ENCODE measurements at regions not wholly inside any gene's neighbourhood (a gene's known extent, or its start where the extent isn't known, plus 50 kb on each side); places are given as distances from the start of the nearest gene placed in this dataset.
A peak's percentile ranks its signal among the peaks of the same experiment; 100 is the strongest.

- H3K27me3 ChIP-seq (replicated peaks; ENCODE audit: insufficient read depth, low read length) = no peaks in the 10 kb centered on the region
- H2AFZ ChIP-seq (ENCODE audit: low read length) = no peak overlapping the region
- H3K4me1 ChIP-seq (ENCODE audit: low read length) = peaks cover 8% of the 10 kb centered on the region; the same call in 1 of the 2 replicates
- H4K20me1 ChIP-seq (ENCODE audit: insufficient read depth, low read length) = no peaks in the 10 kb centered on the region
- H3F3A ChIP-seq (ENCODE audit: insufficient read depth, low read length) = no peaks in the 10 kb centered on the region
- H3K36me3 ChIP-seq (replicated peaks; ENCODE audit: insufficient read depth, low read length) = no peaks in the 10 kb centered on the region
- DNase-seq = no peak
- TF ChIP-seq EZH2 (optimal IDR thresholded peaks at IDR 0.05; ENCODE audit: low read depth, low read length) = no peak
- H3K27ac ChIP-seq (ENCODE audit: low read length) = no peak overlapping the region
- no peak overlapping the region for H3K4me3 ChIP-seq (ENCODE audit: low read length)
- H3K79me2 ChIP-seq (ENCODE audit: low read length) = no peaks in the 10 kb centered on the region
- no peaks in the 10 kb centered on the region for H3K9me2 ChIP-seq (replicated peaks; ENCODE audit: insufficient read depth, low read length)
- no peaks in the 10 kb centered on the region for H3K9me3 ChIP-seq (replicated peaks; ENCODE audit: insufficient read depth, low read length)
- H3K9ac ChIP-seq (ENCODE audit: low read length) = no peak overlapping the region
- no peak overlapping the region for H3K4me2 ChIP-seq (ENCODE audit: low read depth, low read length)
Measured at GRCh38 chr3:5388091-5388490, 200.6 kb downstream of the EDEM1 start.

- H3K9me2 ChIP-seq (replicated peaks; ENCODE audit: insufficient read depth, low read length) = no peaks in the 10 kb centered on the region
- no peaks in the 10 kb centered on the region for H3K79me2 ChIP-seq (ENCODE audit: low read length)
- H3K27ac ChIP-seq (ENCODE audit: low read length) = no peak overlapping the region
- no peak overlapping the region for H2AFZ ChIP-seq (ENCODE audit: low read length)
- no peaks in the 10 kb centered on the region for H3K9me3 ChIP-seq (replicated peaks; ENCODE audit: insufficient read depth, low read length)
- TF ChIP-seq CTCF (IDR thresholded peaks at IDR 0.05; ENCODE audit: low read length) = no peak
- TF ChIP-seq EZH2phosphoT487 (IDR thresholded peaks at IDR 0.05; ENCODE audit: low read length) = no peak
- no peak for TF ChIP-seq EZH2 (optimal IDR thresholded peaks at IDR 0.05; ENCODE audit: low read depth, low read length)
- H3K4me1 ChIP-seq (ENCODE audit: low read length) = 0 out of 2 replicates have a peak, but pooled peaks cover 4% of the 10 kb centered on the region
- DNase-seq = no peak
- no peaks in the 10 kb centered on the region for H3K27me3 ChIP-seq (replicated peaks; ENCODE audit: insufficient read depth, low read length)
- no peak overlapping the region for H3K4me3 ChIP-seq (ENCODE audit: low read length)
- H3F3A ChIP-seq (ENCODE audit: insufficient read depth, low read length) = no peaks in the 10 kb centered on the region
- no peak overlapping the region for H3K9ac ChIP-seq (ENCODE audit: low read length)
- no peaks in the 10 kb centered on the region for H4K20me1 ChIP-seq (ENCODE audit: insufficient read depth, low read length)
- no peak overlapping the region for H3K4me2 ChIP-seq (ENCODE audit: low read depth, low read length)
- no peaks in the 10 kb centered on the region for H3K36me3 ChIP-seq (replicated peaks; ENCODE audit: insufficient read depth, low read length)
Measured at GRCh38 chr3:5389057-5389456, 201.6 kb downstream of the EDEM1 start.

GRCh38 chr3:5390221-5390620, 202.7 kb downstream of the EDEM1 start:
- Histone ChIP-seq H3K9me2 (replicated peaks; ENCODE audit: insufficient read depth, low read length) (no peaks in the 10 kb centered on the region), H3K9ac (ENCODE audit: low read length) (no peak overlapping the region), H4K20me1 (ENCODE audit: insufficient read depth, low read length) (no peaks in the 10 kb centered on the region), H3K36me3 (replicated peaks; ENCODE audit: insufficient read depth, low read length) (no peaks in the 10 kb centered on the region), H3K79me2 (ENCODE audit: low read length) (no peaks in the 10 kb centered on the region), H3K9me3 (replicated peaks; ENCODE audit: insufficient read depth, low read length) (no peaks in the 10 kb centered on the region), H3K27ac (ENCODE audit: low read length) (no peak overlapping the region), H3K4me1 (ENCODE audit: low read length) (0 out of 2 replicates have a peak, but pooled peaks cover 4% of the 10 kb centered on the region), H3K4me3 (ENCODE audit: low read length) (no peak overlapping the region), H3F3A (ENCODE audit: insufficient read depth, low read length) (no peaks in the 10 kb centered on the region), H3K4me2 (ENCODE audit: low read depth, low read length) (peak overlapping the region; percentile 7; the same call in 1 of the 2 replicates), H2AFZ (ENCODE audit: low read length) (no peak overlapping the region), H3K27me3 (replicated peaks; ENCODE audit: insufficient read depth, low read length) (no peaks in the 10 kb centered on the region)
- no peak for TF ChIP-seq CTCF (IDR thresholded peaks at IDR 0.05; ENCODE audit: low read length)
- TF ChIP-seq EZH2 (optimal IDR thresholded peaks at IDR 0.05; ENCODE audit: low read depth, low read length) = no peak
- no peak for TF ChIP-seq EZH2phosphoT487 (IDR thresholded peaks at IDR 0.05; ENCODE audit: low read length)
- peak; percentile 16 for DNase-seq

- Histone ChIP-seq H3K79me2 (ENCODE audit: low read length) (no peaks in the 10 kb centered on the region), H3K9me3 (replicated peaks; ENCODE audit: insufficient read depth, low read length) (no peaks in the 10 kb centered on the region), H3K27ac (ENCODE audit: low read length) (no peak overlapping the region), H3K27me3 (replicated peaks; ENCODE audit: insufficient read depth, low read length) (no peaks in the 10 kb centered on the region), H3F3A (ENCODE audit: insufficient read depth, low read length) (no peaks in the 10 kb centered on the region), H3K4me1 (ENCODE audit: low read length) (0 out of 2 replicates have a peak, but pooled peaks cover 4% of the 10 kb centered on the region), H3K36me3 (replicated peaks; ENCODE audit: insufficient read depth, low read length) (no peaks in the 10 kb centered on the region), H3K9me2 (replicated peaks; ENCODE audit: insufficient read depth, low read length) (no peaks in the 10 kb centered on the region), H3K4me2 (ENCODE audit: low read depth, low read length) (no peak overlapping the region), H2AFZ (ENCODE audit: low read length) (no peak overlapping the region), H4K20me1 (ENCODE audit: insufficient read depth, low read length) (no peaks in the 10 kb centered on the region), H3K9ac (ENCODE audit: low read length) (no peak overlapping the region), H3K4me3 (ENCODE audit: low read length) (no peak overlapping the region)
- TF ChIP-seq CTCF (IDR thresholded peaks at IDR 0.05; ENCODE audit: low read length) (no peak), EZH2phosphoT487 (IDR thresholded peaks at IDR 0.05; ENCODE audit: low read length) (no peak), EZH2 (optimal IDR thresholded peaks at IDR 0.05; ENCODE audit: low read depth, low read length) (no peak)
- no peak for DNase-seq
Measured at GRCh38 chr3:5390936-5391625, 203.6 kb downstream of the EDEM1 start.
